ENCODE measurements at regions not wholly inside any gene's neighbourhood (a gene's known extent, or its start where the extent isn't known, plus 50 kb on each side); places are given as distances from the start of the nearest gene placed in this dataset.

GRCh38 chr3:20912406-20912805, 726.4 kb upstream of the SGO1 start:
- H3K9ac ChIP-seq (ENCODE audit: low read length), result no peak overlapping the region
- no peaks in the 10 kb centered on the region for H3K36me3 ChIP-seq (ENCODE audit: insufficient read depth, low read length)
- H3K4me2 ChIP-seq (ENCODE audit: low read length), result no peak overlapping the region
- H3K9me3 ChIP-seq (ENCODE audit: low read length), result no peaks in the 10 kb centered on the region
- H2AFZ ChIP-seq (ENCODE audit: low read depth, low read length), result no peak overlapping the region
- H3K27me3 ChIP-seq (ENCODE audit: insufficient read depth, low read depth, low read length), result no peaks in the 10 kb centered on the region
- no peaks in the 10 kb centered on the region for H4K20me1 ChIP-seq (ENCODE audit: insufficient read depth)
- H3K27ac ChIP-seq (ENCODE audit: low read length), result no peak overlapping the region
- H3K9me2 ChIP-seq (ENCODE audit: insufficient read depth, low read length), result no peaks in the 10 kb centered on the region
- no peaks in the 10 kb centered on the region for H3K79me2 ChIP-seq (replicated peaks; ENCODE audit: insufficient read depth, low read length)
- TF ChIP-seq POLR2AphosphoS5 (IDR thresholded peaks at IDR 0.05), result no peak
- no peak for TF ChIP-seq TAF1 (IDR thresholded peaks at IDR 0.05; ENCODE audit: low read depth)
- H3K4me3 ChIP-seq (ENCODE audit: low read length), result no peak overlapping the region
- no peaks in the 10 kb centered on the region for H3F3A ChIP-seq (ENCODE audit: insufficient read depth, low read length, poor library complexity, severe bottlenecking)

GRCh38 chr3:20909511-20909910, 723.5 kb upstream of the SGO1 start:
- no peak overlapping the region for H3K9ac ChIP-seq (ENCODE audit: low read length)
- H3K4me2 ChIP-seq (ENCODE audit: low read length), result no peak overlapping the region
- no peaks in the 10 kb centered on the region for H3K9me3 ChIP-seq (ENCODE audit: low read length)
- H3K36me3 ChIP-seq (ENCODE audit: insufficient read depth, low read length), result no peaks in the 10 kb centered on the region
- no peaks in the 10 kb centered on the region for H3K79me2 ChIP-seq (replicated peaks; ENCODE audit: insufficient read depth, low read length)
- TF ChIP-seq MXI1 (conservative IDR thresholded peaks at IDR 0.05; ENCODE audit: poor library complexity, severe bottlenecking) (no peak), SMC3 (conservative IDR thresholded peaks at IDR 0.05; ENCODE audit: poor library complexity) (no peak), EP300 (conservative IDR thresholded peaks at IDR 0.05; ENCODE audit: poor library complexity, severe bottlenecking) (no peak), CTCF (IDR thresholded peaks at IDR 0.05; ENCODE audit: poor library complexity, severe bottlenecking) (no peak)
- H3F3A ChIP-seq (ENCODE audit: insufficient read depth, low read length, poor library complexity, severe bottlenecking), result no peaks in the 10 kb centered on the region
- no peaks in the 10 kb centered on the region for H3K27me3 ChIP-seq (ENCODE audit: insufficient read depth, low read depth, low read length)
- no peaks in the 10 kb centered on the region for H3K9me2 ChIP-seq (ENCODE audit: insufficient read depth, low read length)
- no peak overlapping the region for H2AFZ ChIP-seq (ENCODE audit: low read depth, low read length)
- no peak overlapping the region for H3K27ac ChIP-seq (ENCODE audit: low read length)
- no peaks in the 10 kb centered on the region for H4K20me1 ChIP-seq (ENCODE audit: insufficient read depth)
- no peak overlapping the region for H3K4me3 ChIP-seq (ENCODE audit: low read length)

- Histone ChIP-seq H3K4me2 (ENCODE audit: low read length) (no peak overlapping the region), H3K27me3 (ENCODE audit: insufficient read depth, low read depth, low read length) (no peaks in the 10 kb centered on the region), H3K9ac (ENCODE audit: low read length) (no peak overlapping the region), H3K4me3 (ENCODE audit: low read length) (no peak overlapping the region), H3F3A (ENCODE audit: insufficient read depth, low read length, poor library complexity, severe bottlenecking) (no peaks in the 10 kb centered on the region), H3K9me2 (ENCODE audit: insufficient read depth, low read length) (no peaks in the 10 kb centered on the region), H2AFZ (ENCODE audit: low read depth, low read length) (no peak overlapping the region), H3K79me2 (replicated peaks; ENCODE audit: insufficient read depth, low read length) (no peaks in the 10 kb centered on the region), H3K9me3 (ENCODE audit: low read length) (no peaks in the 10 kb centered on the region), H3K27ac (ENCODE audit: low read length) (no peak overlapping the region), H3K36me3 (ENCODE audit: insufficient read depth, low read length) (no peaks in the 10 kb centered on the region), H4K20me1 (ENCODE audit: insufficient read depth) (no peaks in the 10 kb centered on the region)
- TF ChIP-seq SMC3 (conservative IDR thresholded peaks at IDR 0.05; ENCODE audit: poor library complexity), result no peak
- TF ChIP-seq CTCF (IDR thresholded peaks at IDR 0.05; ENCODE audit: poor library complexity, severe bottlenecking), result no peak
- TF ChIP-seq MXI1 (conservative IDR thresholded peaks at IDR 0.05; ENCODE audit: poor library complexity, severe bottlenecking), result no peak
- TF ChIP-seq EZH2 (IDR thresholded peaks at IDR 0.05; ENCODE audit: borderline replicate concordance, insufficient read depth, low read length, poor library complexity, severe bottlenecking), result no peak
- TF ChIP-seq, protein P1, sequence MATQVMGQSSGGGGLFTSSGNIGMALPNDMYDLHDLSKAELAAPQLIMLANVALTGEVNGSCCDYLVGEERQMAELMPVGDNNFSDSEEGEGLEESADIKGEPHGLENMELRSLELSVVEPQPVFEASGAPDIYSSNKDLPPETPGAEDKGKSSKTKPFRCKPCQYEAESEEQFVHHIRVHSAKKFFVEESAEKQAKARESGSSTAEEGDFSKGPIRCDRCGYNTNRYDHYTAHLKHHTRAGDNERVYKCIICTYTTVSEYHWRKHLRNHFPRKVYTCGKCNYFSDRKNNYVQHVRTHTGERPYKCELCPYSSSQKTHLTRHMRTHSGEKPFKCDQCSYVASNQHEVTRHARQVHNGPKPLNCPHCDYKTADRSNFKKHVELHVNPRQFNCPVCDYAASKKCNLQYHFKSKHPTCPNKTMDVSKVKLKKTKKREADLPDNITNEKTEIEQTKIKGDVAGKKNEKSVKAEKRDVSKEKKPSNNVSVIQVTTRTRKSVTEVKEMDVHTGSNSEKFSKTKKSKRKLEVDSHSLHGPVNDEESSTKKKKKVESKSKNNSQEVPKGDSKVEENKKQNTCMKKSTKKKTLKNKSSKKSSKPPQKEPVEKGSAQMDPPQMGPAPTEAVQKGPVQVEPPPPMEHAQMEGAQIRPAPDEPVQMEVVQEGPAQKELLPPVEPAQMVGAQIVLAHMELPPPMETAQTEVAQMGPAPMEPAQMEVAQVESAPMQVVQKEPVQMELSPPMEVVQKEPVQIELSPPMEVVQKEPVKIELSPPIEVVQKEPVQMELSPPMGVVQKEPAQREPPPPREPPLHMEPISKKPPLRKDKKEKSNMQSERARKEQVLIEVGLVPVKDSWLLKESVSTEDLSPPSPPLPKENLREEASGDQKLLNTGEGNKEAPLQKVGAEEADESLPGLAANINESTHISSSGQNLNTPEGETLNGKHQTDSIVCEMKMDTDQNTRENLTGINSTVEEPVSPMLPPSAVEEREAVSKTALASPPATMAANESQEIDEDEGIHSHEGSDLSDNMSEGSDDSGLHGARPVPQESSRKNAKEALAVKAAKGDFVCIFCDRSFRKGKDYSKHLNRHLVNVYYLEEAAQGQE (IDR thresholded peaks at IDR 0.05; ENCODE audit: borderline replicate concordance), result no peak
Observed at GRCh38 chr3:20905210-20905805, 719.3 kb upstream of the SGO1 start.

Data from neural cell (in vitro differentiated cells).